Thoracic aorta (tissue), 2 donors: ENCODE measurements at regions not wholly inside any gene's neighbourhood (a gene's known extent, or its start where the extent isn't known, plus 50 kb on each side); places are given as distances from the start of the nearest gene placed in this dataset.

ENCODE experiments used
- ATAC-seq: fragments of 150-250 bp; one replicate; pipeline ENCODE4 v1.8.0; 2017; ENCODE audit warnings: low read depth; ENCODE audit not compliant: insufficient number of reproducible peaks, low FRiP score
- DNase-seq: peaks from one replicate; pipeline ENCODE4 v3.0.0-alpha.2; 2020; ENCODE audit warnings: low spot score
- H3K27ac ChIP-seq, 2 donors: fragments of 200-600 bp; sonication (generic); 1 replicate in 1 of 2; 2 replicates in 1 of 2; pipeline ENCODE4 v1.5.1; 2016; ENCODE audit warnings: mild to moderate bottlenecking in 2 of 2, moderate library complexity in 2 of 2
- H3K27me3 ChIP-seq: fragments of 200-600 bp; sonication (generic); replicated peaks from 2 replicates; pipeline ENCODE4 v1.6.0; 2016; ENCODE audit warnings: mild to moderate bottlenecking; ENCODE audit not compliant: insufficient read depth
- H3K36me3 ChIP-seq: fragments of 200-600 bp; sonication (generic); one replicate; pipeline ENCODE4 v1.5.1; 2016
- H3K4me1 ChIP-seq, 2 donors: fragments of 200-600 bp; sonication (generic); 1 replicate in 1 of 2; 2 replicates in 1 of 2; pipeline versions ENCODE4 v1.5.1 to v1.6.0; 2016; ENCODE audit warnings: low read depth in 2 of 2, mild to moderate bottlenecking in 1 of 2; ENCODE audit not compliant: control insufficient read depth in 1 of 2
- H3K4me3 ChIP-seq: fragments of 200-600 bp; sonication (generic); 2 replicates; pipeline ENCODE4 v1.5.1; 2016; ENCODE audit warnings: mild to moderate bottlenecking
- H3K9me3 ChIP-seq: fragments of 200-600 bp; sonication (generic); 2 replicates; pipeline ENCODE4 v1.5.1; 2016
- TF ChIP-seq, protein P1 (sequence below): fragments of 200-600 bp; sonication (generic); IDR thresholded peaks from one replicate; pipeline ENCODE4 v1.5.1; 2019; ENCODE audit warnings: antibody characterized with exemption

DNA sequence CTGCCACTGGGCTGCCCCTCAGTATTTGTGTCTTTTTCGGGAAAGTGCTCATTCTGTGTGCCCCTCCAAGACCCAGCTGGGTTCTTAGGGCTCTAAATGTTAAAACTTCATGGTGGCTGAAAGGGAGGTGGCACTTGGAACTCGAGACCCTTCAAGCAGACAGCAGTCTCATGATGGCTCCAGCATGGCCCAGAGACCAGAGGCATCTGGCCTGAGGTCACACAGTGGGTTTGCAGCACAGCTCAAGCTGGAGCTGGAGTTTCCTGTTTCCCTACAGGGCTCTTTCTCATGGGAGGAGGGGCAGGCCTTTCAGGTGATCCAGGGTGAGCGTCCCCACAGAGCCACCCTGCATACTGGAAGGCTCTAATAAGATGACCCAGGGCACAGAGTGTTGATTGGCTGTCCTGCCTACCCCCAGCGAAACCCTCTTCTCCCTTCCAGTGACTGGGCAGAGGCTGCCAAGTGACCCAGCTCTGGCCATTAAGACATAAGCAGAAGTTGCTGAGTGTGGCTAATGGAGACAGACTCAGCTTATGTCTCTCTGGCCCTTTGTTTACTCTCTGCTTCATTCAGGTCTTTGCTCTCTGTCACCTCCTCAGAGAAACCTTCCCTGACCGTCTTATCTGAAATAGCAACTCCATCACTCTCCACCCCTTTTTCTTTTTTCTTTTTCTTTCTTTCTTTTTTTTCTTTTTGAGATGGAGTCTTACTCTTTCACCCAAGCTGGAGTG lies 166.6 kb upstream of the SMAD3 start:
- ATAC-seq (no peak), DNase-seq (no peak)
- Histone ChIP-seq H3K27me3 (no peaks in the 10 kb centered on the region), H3K27ac (no peak overlapping the region), H3K9me3 (no peaks in the 10 kb centered on the region), H3K4me3 (no peak overlapping the region), H3K4me1 (peaks cover 9 to 11% of the 10 kb centered on the region in 2 donors), H3K36me3 (no peaks in the 10 kb centered on the region)
- TF ChIP-seq, protein P1, sequence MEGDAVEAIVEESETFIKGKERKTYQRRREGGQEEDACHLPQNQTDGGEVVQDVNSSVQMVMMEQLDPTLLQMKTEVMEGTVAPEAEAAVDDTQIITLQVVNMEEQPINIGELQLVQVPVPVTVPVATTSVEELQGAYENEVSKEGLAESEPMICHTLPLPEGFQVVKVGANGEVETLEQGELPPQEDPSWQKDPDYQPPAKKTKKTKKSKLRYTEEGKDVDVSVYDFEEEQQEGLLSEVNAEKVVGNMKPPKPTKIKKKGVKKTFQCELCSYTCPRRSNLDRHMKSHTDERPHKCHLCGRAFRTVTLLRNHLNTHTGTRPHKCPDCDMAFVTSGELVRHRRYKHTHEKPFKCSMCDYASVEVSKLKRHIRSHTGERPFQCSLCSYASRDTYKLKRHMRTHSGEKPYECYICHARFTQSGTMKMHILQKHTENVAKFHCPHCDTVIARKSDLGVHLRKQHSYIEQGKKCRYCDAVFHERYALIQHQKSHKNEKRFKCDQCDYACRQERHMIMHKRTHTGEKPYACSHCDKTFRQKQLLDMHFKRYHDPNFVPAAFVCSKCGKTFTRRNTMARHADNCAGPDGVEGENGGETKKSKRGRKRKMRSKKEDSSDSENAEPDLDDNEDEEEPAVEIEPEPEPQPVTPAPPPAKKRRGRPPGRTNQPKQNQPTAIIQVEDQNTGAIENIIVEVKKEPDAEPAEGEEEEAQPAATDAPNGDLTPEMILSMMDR = no peak

DNA sequence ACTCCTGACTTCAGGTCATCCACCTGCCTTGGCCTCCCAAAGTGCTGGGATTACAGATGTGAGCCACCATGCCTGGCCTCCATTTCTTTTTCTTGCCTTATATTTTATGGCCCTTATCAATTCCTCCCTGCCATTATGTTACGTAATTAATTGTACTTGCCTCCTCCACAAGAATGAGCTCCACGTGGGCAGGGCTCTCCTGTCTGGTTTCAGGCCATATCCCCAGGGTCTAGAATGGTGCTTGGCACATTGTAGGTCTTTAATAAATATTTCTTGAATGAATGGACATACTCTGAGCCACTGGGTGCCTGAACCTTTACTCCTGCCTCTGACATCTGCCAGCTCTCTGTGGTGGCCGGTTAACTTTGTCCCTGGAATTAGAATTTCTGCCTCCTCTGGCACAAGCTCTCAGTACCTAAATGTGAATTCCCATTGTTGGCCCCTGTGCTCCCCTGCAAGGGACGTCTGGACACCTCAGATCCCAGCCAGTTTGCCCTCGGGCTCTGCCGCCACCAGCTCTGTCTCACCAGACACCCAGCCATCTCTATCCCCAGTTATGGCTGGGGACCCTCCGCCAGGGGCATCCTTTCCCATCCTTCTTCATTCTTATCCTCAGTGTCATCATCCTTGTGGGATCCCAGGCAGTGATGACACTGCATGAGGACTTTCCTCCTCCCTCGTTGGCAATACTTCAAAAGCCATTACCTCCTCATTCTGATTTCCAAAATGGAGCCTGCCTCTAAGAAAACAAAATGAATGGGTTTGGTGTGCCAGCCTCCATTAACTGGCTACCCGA lies 165.6 kb upstream of the SMAD3 start:
- H3K36me3 ChIP-seq = no peaks in the 10 kb centered on the region
- ATAC-seq (no peak), DNase-seq (no peak)
- peaks cover 9 to 11% of the 10 kb centered on the region in 2 donors for H3K4me1 ChIP-seq
- H3K4me3 ChIP-seq = no peak overlapping the region
- no peak overlapping the region for H3K27ac ChIP-seq
- no peaks in the 10 kb centered on the region for H3K27me3 ChIP-seq
- TF ChIP-seq, protein P1 = no peak
- H3K9me3 ChIP-seq = no peaks in the 10 kb centered on the region

DNA sequence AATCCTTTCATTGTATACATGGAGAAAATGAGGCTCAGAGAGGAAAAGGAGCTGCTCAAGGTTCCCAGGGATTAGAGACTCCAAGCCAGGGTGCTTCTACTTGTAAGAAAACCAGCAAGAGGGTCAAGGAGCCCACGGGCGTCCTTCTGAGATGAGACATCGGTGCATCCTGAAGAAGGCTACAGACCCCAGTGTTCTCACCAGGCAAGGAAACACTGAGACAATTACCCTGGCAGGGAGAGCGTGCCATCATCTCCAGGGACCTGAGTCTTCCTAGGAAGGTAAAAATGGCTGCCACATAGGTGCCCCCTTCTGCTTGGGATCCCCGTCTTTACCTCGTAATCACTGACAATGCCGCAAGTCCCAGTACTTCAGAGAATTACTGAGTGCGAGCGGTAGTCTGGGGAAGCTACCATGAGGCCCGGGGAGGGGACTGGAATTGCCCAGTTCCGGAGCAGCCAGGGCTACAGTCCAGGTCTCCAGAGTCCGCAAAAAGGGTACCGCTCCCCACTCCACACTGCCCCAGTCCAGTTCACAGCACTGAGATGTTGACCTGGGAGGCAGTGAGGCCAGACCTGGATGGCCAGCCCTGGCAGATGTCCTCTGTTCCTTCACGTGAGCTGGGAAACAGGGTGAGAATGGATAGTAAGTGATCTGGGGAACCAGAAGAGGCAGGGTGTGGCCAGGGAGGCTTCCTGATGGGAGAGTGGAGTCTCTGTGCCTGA lies 164.7 kb upstream of the SMAD3 start:
- Histone ChIP-seq H3K36me3 (no peaks in the 10 kb centered on the region), H3K27ac (peak overlapping the region; percentile 57 to 83), H3K4me3 (no peak overlapping the region), H3K27me3 (no peaks in the 10 kb centered on the region), H3K9me3 (no peaks in the 10 kb centered on the region), H3K4me1 (peaks cover 9 to 11% of the 10 kb centered on the region in 2 donors)
- TF ChIP-seq, protein P1 = no peak
- no peak for ATAC-seq
- DNase-seq = no peak

DNA sequence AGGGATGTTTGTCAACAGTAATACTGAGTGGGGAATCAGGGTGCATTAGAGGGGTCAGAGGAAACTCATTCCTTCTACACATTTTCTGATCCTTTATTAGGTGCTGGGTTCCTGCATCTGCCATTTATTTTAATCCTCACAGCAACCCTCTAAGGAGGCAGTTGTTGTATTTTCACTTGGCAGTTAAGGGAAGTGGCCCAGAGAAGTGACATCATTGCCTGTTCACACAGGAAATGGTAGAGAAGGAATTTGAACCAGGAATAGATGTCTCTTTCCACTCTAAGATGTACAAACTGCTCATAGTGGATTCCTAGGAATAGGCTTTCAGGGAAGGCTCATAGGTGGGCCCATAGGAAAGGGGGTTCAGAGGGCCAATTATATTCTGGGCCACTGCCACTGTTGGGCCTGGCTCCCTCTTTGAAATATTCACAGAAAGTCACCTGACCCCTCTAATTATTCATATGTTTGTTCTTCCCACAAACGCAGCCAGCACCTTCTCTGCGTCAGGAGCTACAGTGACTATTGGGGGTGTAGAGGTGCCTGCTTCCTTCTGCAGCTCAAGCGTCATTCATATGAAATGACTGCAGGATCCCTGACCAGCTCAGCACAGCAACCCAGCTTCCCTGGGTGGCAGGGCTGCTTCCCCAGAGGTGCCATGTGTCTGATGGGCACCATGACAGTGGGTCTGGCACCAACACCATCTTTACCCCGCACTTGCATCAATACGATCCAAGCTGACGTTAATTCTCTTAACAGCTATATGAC lies 163.9 kb upstream of the SMAD3 start:
- peaks cover 9 to 11% of the 10 kb centered on the region in 2 donors for H3K4me1 ChIP-seq
- no peaks in the 10 kb centered on the region for H3K9me3 ChIP-seq
- TF ChIP-seq, protein P1 = no peak
- no peak overlapping the region for H3K4me3 ChIP-seq
- H3K36me3 ChIP-seq = no peaks in the 10 kb centered on the region
- DNase-seq (no peak), ATAC-seq (peak; percentile 65)
- H3K27ac ChIP-seq = peak overlapping the region; percentile 57 to 83
- H3K27me3 ChIP-seq = no peaks in the 10 kb centered on the region
